NCI-H187 (cell line): ENCODE measurements at regions not wholly inside any gene's neighbourhood (a gene's known extent, or its start where the extent isn't known, plus 50 kb on each side); places are given as distances from the start of the nearest gene placed in this dataset.
A peak's percentile ranks its signal among the peaks of the same experiment; 100 is the strongest.

Source experiments
- DNase-seq, 2 experiments: peaks; one replicate each; lab custom pipeline; 2025; lab: John Stamatoyannopoulos, UW

- DNase-seq = no peak
Measured at GRCh38 chr5:129821477-129822131, 73.7 kb downstream of the MINAR2 start.

GRCh38 chr5:129830288-129830687 lies 74.0 kb upstream of the CHSY3 start:
- DNase-seq = no peak

- no peak for DNase-seq
Measured at GRCh38 chr5:129836321-129836720, 67.9 kb upstream of the CHSY3 start.

GRCh38 chr5:129844764-129845163 lies 59.5 kb upstream of the CHSY3 start:
- no peak for DNase-seq

GRCh38 chr5:129852747-129853352 lies 51.4 kb upstream of the CHSY3 start:
- DNase-seq = peak; percentile 35 to 73

GRCh38 chr5:129853588-129853987 lies 50.7 kb upstream of the CHSY3 start:
- no peak for DNase-seq
